K562 (cell line): ENCODE measurements at regions not wholly inside any gene's neighbourhood (a gene's known extent, or its start where the extent isn't known, plus 50 kb on each side); places are given as distances from the start of the nearest gene placed in this dataset.

ENCODE experiments used
- DDX20 ChIP-seq: fragments of 450-650 bp; IDR thresholded peaks from 2 replicates; pipeline ENCODE4 v1.6.1; 2016; ENCODE audit warnings: missing genetic modification characterization, low read depth, mild to moderate bottlenecking, missing compliant biosample characterization, moderate library complexity
- EP300 ChIP-seq: IDR thresholded peaks from 2 replicates; pipeline ENCODE4 v1.6.1; 2012; ENCODE audit warnings: low read length, improper control_type of control experiment
- EZH2 ChIP-seq: IDR thresholded peaks from 2 replicates; pipeline ENCODE4 v1.6.1; 2012; ENCODE audit warnings: low read depth, mild to moderate bottlenecking, inconsistent platforms, low read length, borderline replicate concordance
- FOXP4 ChIP-seq: sonication (generic); formaldehyde crosslinking; IDR thresholded peaks from 2 replicates; pipeline ENCODE4 v1.8.0; 2022; ENCODE audit warnings: mild to moderate bottlenecking, missing genetic modification reagents, borderline replicate concordance
- KAT7 ChIP-seq: sonication (generic); formaldehyde crosslinking; IDR thresholded peaks from 2 replicates; pipeline ENCODE4 v1.8.0; 2022; ENCODE audit warnings: missing genetic modification reagents, mild to moderate bottlenecking, borderline replicate concordance
- POLR2A ChIP-seq: fragments of 450-650 bp; conservative IDR thresholded peaks from 2 replicates; pipeline ENCODE4 v1.6.1; 2016
- RBBP5 ChIP-seq: fragments of 200-600 bp; sonication (generic); IDR thresholded peaks from 2 replicates; pipeline ENCODE4 v1.6.1; 2012; ENCODE audit warnings: borderline replicate concordance, mild to moderate bottlenecking, low read length, control low read depth, inconsistent platforms; ENCODE audit not compliant: insufficient read depth, poor library complexity, severe bottlenecking
- RBFOX2 ChIP-seq: fragments of 200-400 bp; formaldehyde crosslinking; IDR thresholded peaks from 2 replicates; pipeline ENCODE4 v1.6.1; 2017; ENCODE audit warnings: low read depth, mild to moderate bottlenecking, low read length, moderate library complexity
- SMC3 ChIP-seq: conservative IDR thresholded peaks from 2 replicates; pipeline ENCODE4 v1.6.1; 2011; ENCODE audit warnings: low read depth, low read length, improper control_type of control experiment; ENCODE audit not compliant: insufficient read depth
- SP2 ChIP-seq: IDR thresholded peaks from 2 replicates; pipeline ENCODE4 v1.6.1; 2011; ENCODE audit warnings: mild to moderate bottlenecking, low read depth, low read length, moderate library complexity; ENCODE audit not compliant: poor library complexity, severe bottlenecking; ENCODE audit errors: extremely low read depth
- ZHX1 ChIP-seq: fragments of 150-350 bp; conservative IDR thresholded peaks from 2 replicates; pipeline ENCODE4 v1.6.1; 2014; ENCODE audit warnings: low read length

GRCh38 chr3:10761583-10761982 is 54.4 kb upstream of the SLC6A11 start:
- TF ChIP-seq SP2 = no peak
- no peak for TF ChIP-seq EP300
- TF ChIP-seq RBFOX2 = no peak
- TF ChIP-seq DDX20 (tag) = no peak
- TF ChIP-seq POLR2A = no peak
- TF ChIP-seq FOXP4 (CRISPR knock-in tag) = no peak
- no peak for TF ChIP-seq RBBP5
- TF ChIP-seq KAT7 (CRISPR knock-in tag) = no peak
- TF ChIP-seq ZHX1 = no peak
- TF ChIP-seq SMC3 = no peak
- TF ChIP-seq EZH2 = no peak
